ENCODE measurements at regions not wholly inside any gene's neighbourhood (a gene's known extent, or its start where the extent isn't known, plus 50 kb on each side); places are given as distances from the start of the nearest gene placed in this dataset.

GRCh38 chr18:48488388-48488850 is 50.4 kb upstream of the CTIF start:
- no peak for DNase-seq

GRCh38 chr18:48486754-48487153 is 52.1 kb upstream of the CTIF start:
- no peak for DNase-seq

DNA sequence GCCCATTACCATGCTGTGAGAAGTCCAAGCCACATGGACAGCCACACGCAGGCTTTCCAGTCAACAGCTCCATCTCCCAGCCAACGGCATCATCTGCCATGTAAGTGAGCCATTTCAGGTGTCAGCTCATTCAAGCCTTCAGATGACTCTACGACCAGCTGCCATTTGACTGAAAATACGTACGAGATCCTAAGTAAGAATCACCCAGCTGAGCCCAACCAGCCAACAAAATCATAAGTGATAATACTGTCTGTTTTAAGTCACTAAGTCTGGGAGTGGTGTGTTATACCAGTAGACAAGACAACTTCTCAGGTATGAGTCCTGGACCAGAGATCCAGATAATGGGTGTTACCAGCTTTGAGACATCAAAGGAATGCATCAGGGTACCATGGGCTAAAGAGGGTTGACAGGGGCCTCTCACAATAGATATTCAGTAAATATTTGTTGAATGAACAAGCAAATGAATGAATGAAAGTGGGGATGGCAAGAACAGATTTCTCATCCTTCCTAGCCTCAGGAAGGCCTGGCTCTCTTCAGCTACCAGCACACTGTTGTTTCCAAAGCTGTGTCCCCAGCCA is 52.9 kb upstream of the CTIF start:
- DNase-seq = no peak

DNA sequence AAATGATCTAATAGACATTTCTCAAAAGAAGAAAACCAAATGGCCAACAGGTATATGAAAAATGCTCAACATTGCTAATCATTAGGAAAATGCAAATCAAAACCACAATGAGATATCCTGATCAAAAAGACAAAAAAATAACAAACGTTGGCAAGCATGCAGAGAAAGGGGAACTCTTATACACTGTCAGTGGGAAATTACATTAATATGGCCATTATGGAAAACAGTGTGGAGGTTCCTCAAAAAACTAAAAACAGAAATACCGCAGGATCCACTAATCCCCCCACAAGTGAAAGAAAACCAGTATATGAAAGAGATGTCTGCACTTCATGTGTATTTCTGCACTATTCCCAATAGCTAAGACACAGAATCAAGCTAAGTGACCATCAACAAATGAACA is 57.7 kb upstream of the CTIF start:
- DNase-seq = no peak

GRCh38 chr18:48479531-48479930 is 59.3 kb upstream of the CTIF start:
- DNase-seq = no peak

- DNase-seq = no peak
These were observed 61.5 kb upstream of the CTIF start for GRCh38 chr18:48477348-48477747.

DNA sequence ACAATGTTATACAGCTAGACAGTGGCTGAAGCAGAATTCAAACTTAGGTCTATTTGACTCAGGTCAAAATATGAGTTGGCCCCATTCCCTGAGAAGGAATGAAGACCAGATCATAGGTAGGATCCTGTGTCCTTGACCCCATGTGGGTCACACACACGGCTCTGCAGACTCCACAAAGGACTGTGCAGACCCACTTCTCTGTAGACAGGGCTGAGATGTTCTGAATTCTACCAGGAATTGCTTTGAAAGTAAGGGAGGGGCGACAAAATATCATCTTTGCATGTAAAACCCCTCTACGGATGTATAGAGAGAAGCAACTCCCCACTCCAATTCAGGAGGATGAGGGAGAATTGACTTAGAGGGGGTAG is 62.3 kb upstream of the CTIF start:
- no peak for DNase-seq

GRCh38 chr18:48475635-48476549 is 62.9 kb upstream of the CTIF start:
- DNase-seq = peak in 25 of 51 donors; percentile 5 to 79 (median 41)

GRCh38 chr18:48473816-48474215 is 64.6 kb upstream of the ZBTB7C start:
- DNase-seq = no peak

- DNase-seq = no peak
These were observed 63.4 kb upstream of the ZBTB7C start for GRCh38 chr18:48472610-48473009.

DNA sequence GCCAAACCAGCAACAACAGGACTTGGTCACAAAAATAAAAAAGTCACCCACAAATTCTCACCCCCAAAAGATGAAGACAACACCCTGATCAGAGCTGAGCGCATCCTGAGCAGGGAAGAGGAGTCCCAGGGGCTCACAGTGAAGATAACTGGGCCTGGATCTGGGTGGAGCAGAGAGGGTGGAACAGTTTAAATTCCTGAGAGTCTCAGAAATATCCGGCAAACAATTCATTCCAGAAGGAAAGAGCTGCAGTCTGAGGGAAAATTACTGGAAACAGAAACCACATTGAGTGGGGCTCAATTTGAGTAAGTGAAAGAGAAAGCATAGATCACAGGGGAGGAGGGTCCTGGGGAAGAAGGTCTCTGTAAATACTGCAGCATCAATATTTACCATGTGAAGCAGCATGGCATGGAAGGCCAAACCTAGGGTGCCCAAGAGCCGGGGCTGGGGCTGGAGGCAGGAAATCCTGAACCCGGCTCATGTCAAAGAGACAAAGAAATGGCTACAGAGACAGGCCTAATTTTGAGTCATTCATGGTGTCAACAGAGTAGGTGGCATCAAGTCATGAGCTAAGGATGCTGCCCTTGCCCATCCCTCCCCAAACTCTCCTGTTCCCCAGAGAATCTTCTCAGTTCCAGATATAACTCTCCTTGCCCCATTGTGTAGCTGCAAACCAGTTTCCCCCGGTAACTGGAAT is 61.4 kb upstream of the ZBTB7C start:
- no peak for DNase-seq

GRCh38 chr18:48468151-48468550 is 59.0 kb upstream of the ZBTB7C start:
- no peak for DNase-seq

- DNase-seq = no peak
These were observed 58.0 kb upstream of the ZBTB7C start for GRCh38 chr18:48467231-48467630.

DNA sequence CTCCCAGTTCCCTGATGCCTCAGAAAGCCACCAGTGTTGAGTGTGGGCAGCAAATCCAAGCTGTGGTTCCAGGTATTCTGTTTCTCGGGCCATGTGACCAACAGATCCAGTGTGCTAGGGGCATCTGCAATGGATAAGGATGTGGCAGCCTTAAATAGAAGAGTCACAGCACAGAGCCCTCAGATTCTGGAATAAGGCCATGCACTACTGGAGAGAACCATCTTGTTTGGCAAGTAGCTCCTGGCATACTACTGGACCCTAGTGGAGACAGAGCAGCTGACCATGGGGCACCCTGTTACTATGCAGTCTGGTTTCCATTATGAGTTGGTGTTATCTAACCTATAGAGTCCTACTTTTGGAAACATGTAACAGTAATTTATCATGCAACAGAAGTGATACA is 53.3 kb upstream of the ZBTB7C start:
- DNase-seq = no peak

GRCh38 chr18:48460929-48461583 is 51.9 kb upstream of the ZBTB7C start:
- no peak for DNase-seq

DNA sequence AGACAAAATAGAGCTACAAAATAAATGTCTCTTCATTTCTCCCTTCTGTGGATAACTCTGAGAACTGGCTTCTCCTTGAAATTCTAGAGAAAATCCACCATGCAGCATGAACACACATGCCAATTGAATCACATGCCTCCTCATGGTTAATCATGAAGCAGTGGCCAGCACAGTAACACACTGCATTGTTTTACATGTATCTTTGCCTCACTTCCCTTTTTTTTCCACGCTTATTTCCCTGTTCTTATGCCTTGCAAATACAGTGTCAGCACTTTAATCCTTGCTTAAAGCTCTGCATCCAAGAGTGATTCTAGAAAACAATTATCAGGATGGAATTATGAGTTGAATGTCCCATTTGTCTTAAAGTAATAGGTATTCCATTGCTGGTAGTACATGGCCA is 50.3 kb upstream of the ZBTB7C start:
- no peak for DNase-seq

DNA sequence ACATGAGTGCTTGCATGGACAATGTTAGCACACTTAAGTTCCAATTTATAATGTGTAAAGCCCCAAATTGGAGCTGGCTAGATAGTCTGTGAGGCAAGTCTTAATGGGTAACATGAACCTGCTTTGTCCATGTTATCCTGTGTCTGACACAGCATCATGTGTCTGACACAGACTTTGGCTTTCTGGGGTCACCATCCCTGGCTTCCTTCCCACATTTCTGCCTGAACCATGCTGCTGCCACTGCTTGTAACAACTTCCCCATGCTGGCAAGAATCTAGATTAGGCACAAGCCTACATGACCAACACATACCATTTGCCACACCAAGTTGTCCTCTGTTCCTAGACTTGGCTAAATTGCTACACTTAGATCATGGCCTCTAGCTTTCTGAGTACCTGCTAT is 49.8 kb upstream of the ZBTB7C start:
- no peak for DNase-seq
